ENCODE measurements at regions not wholly inside any gene's neighbourhood (a gene's known extent, or its start where the extent isn't known, plus 50 kb on each side); places are given as distances from the start of the nearest gene placed in this dataset.
"Not testable (repeated sequence)": the region's sequence is repeated elsewhere in the genome, so short reads cannot be mapped to it uniquely, and the experiment has no call there.

- Histone ChIP-seq H3K27me3 (no peaks in the 10 kb centered on the region), H3K9me3 (no peaks in the 10 kb centered on the region), H3K36me3 (no peaks in the 10 kb centered on the region), H3K4me3 (no peak overlapping the region), H3K27ac (no peak overlapping the region), H3K4me1 (peaks cover 0 to 10% (median 3%) of the 10 kb centered on the region in 4 donors)
- TF ChIP-seq CTCF (IDR thresholded peaks at IDR 0.05), result no peak
- intact Hi-C loops (cut with DNase I; ENCODE audit: low total_unique reads), result no loop called here
- DNase-seq, result no peak
Measured at GRCh38 chr4:71217688-71218087, 121.1 kb upstream of the SLC4A4 start.

- H3K9me3 ChIP-seq, H3K36me3 ChIP-seq, H3K27ac ChIP-seq, H3K4me3 ChIP-seq, DNase-seq, H3K27me3 ChIP-seq, H3K4me1 ChIP-seq: not testable (repeated sequence)
- intact Hi-C loops (cut with DNase I; ENCODE audit: low total_unique reads), result loop anchor here (10.0 kb wide), 1 partner anchor 334 kb away; no protein-coding TSS in a partner anchor
Measured at GRCh38 chr4:71220848-71221247, 118.0 kb upstream of the SLC4A4 start.

- no peak for TF ChIP-seq CTCF (IDR thresholded peaks at IDR 0.05)
- Histone ChIP-seq H3K36me3 (no peaks in the 10 kb centered on the region), H3K27me3 (no peaks in the 10 kb centered on the region), H3K27ac (no peak overlapping the region), H3K9me3 (no peaks in the 10 kb centered on the region), H3K4me1 (peaks cover 0 to 10% (median 3%) of the 10 kb centered on the region in 4 donors), H3K4me3 (no peak overlapping the region)
- intact Hi-C loops (cut with DNase I; ENCODE audit: low total_unique reads), result loop anchor here (10.0 kb wide), 1 partner anchor 333 kb away; no protein-coding TSS in a partner anchor
- DNase-seq, result no peak
Measured at GRCh38 chr4:71221510-71222466, 117.0 kb upstream of the SLC4A4 start.

- DNase-seq, result no peak
- Histone ChIP-seq H3K27ac (no peak overlapping the region), H3K27me3 (no peaks in the 10 kb centered on the region), H3K4me1 (peaks cover 0 to 7% (median 2%) of the 10 kb centered on the region in 4 donors), H3K36me3 (no peaks in the 10 kb centered on the region), H3K9me3 (no peaks in the 10 kb centered on the region), H3K4me3 (no peak overlapping the region)
- TF ChIP-seq CTCF (IDR thresholded peaks at IDR 0.05), result no peak
- intact Hi-C loops (cut with DNase I; ENCODE audit: low total_unique reads), result loop anchor here (10.0 kb wide), 1 partner anchor 332 kb away; no protein-coding TSS in a partner anchor
Measured at GRCh38 chr4:71222661-71223060, 116.2 kb upstream of the SLC4A4 start.

- Histone ChIP-seq H3K4me1 (peaks cover 0 to 40% (median 14%) of the 10 kb centered on the region in 4 donors), H3K27me3 (no peaks in the 10 kb centered on the region), H3K4me3 (no peak overlapping the region), H3K27ac (peak overlapping the region; percentile 78 to 87), H3K9me3 (no peaks in the 10 kb centered on the region), H3K36me3 (no peaks in the 10 kb centered on the region)
- peak; percentile 56 to 70 for TF ChIP-seq CTCF (IDR thresholded peaks at IDR 0.05)
- intact Hi-C loops (cut with DNase I; ENCODE audit: low total_unique reads), result loop anchor here (5.0 to 10.0 kb wide), 4 partner anchors 45 to 507 kb away; partner anchors contain the start of gene RUFY3
- DNase-seq, result peak in 1 of 2 donors; percentile 29
Measured at GRCh38 chr4:71229477-71230270, 109.1 kb upstream of the SLC4A4 start.
